ENCODE measurements at regions not wholly inside any gene's neighbourhood (a gene's known extent, or its start where the extent isn't known, plus 50 kb on each side); places are given as distances from the start of the nearest gene placed in this dataset.

GRCh38 chr5:15266841-15267240 lies 233.1 kb upstream of the FBXL7 start:
- no peak for TF ChIP-seq CTCF (optimal IDR thresholded peaks at IDR 0.05 in 1 of 3, IDR thresholded peaks at IDR 0.05 in 1 of 3, conservative IDR thresholded peaks at IDR 0.05 in 1 of 3; ENCODE audit: extremely low read depth in 1 of 3, insufficient read depth in 2 of 3, low read length in 3 of 3)
- no peak for TF ChIP-seq EZH2 (IDR thresholded peaks at IDR 0.05; ENCODE audit: low read length)
